GM19455 (cell line): ENCODE measurements at regions not wholly inside any gene's neighbourhood (a gene's known extent, or its start where the extent isn't known, plus 50 kb on each side); places are given as distances from the start of the nearest gene placed in this dataset.
"Not testable (repeated sequence)": the region's sequence is repeated elsewhere in the genome, so short reads cannot be mapped to it uniquely, and the experiment has no call there.

Experiments
- ATAC-seq: cut with Tn5 transposase; IDR thresholded peaks from one replicate; pipeline ENCODE4 v1.9.1; 2021; ENCODE audit not compliant: unreplicated experiment

DNA sequence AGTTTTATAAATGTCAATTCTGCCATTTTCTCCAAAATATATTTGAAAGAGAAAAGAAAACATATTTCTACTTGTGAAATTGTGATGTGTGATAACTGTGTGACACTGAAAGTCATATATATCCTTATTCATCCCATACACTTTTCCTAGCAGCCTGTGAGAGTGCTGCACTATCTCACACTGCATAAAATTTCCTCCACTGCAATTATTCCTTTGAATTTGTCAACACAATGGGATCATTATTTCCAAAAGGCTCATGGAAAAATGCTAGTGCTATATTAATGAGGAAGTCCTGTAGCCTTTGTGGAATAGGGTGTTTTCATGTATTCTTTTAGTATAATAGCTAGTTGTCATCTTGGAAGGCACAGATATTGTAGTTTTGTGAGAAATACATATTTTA lies 504.1 kb downstream of the RPL10L start:
- no peak for ATAC-seq

DNA sequence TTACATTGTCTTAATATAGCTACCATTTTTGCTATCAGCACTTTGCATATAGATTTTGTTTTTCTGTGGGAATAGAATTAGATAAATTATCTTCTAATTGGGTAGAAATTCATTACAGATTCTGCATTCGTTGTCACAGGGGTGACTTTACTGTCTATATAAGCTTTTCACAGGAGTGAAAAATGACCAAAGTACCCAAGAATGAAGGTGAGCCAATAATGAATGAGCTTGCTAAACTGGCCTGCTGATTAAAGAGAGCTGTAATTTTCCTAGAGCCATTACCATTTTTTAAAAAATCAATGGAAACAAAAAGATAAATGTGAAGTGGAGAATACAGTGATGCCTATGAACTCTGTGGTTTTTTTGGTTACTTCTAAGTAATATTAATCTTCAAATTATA lies 504.6 kb downstream of the RPL10L start:
- no peak for ATAC-seq

DNA sequence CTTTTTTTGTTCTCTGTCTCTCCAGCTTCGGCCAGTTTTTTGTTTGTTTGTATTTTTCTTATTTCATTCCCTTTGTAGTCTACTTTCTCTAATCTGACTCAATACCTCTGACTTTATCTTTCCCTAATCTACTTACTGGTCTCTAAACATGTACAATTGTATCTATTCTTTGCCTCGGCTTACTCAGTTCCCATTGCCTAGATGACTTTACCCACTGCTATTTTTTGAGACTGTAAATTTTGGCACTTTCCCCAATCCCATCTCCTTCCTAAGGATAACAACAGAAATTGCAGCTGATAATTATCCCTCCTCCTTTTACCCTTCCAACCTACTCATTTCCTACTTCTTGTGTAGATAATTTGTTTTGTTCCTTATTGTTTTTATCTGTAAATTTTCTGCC lies 511.1 kb downstream of the RPL10L start:
- no peak for ATAC-seq

DNA sequence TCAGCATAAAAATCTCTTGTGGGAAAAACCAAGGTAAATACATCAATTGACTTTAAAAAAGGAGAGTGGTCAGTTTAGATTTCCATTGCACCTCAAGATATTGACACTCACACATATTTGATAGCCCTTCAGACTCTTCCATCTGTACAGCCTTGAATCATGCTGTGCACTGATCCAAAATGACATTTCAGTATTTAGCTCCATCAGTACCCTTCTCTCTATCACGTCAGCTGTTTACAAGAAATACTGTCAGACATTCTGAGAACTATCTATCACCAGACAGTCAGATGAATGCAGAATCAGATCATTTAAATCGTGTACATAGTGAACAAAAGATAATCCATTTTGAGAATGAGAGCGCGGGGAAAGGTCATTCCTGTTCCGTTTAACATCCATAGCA lies 511.9 kb downstream of the RPL10L start:
- no peak for ATAC-seq

DNA sequence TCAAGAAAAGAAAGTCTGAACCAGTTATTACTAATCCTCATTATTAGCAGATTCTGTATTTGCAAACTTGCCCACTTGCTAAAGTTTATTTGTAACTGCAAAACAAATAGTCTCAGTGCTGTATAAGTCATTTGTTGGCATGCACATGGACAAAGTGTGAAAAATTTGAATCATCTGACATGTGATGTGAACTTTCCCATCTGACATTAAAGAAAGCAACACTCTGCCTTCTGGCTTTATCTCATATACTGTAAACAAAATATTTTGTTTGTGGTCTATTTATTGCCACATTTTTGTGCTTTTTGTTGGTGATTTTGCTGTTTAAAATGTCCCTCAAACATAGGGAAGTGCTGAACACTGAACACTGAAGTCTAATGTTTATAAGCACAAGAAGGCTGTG lies 513.8 kb downstream of the RPL10L start:
- no peak for ATAC-seq

DNA sequence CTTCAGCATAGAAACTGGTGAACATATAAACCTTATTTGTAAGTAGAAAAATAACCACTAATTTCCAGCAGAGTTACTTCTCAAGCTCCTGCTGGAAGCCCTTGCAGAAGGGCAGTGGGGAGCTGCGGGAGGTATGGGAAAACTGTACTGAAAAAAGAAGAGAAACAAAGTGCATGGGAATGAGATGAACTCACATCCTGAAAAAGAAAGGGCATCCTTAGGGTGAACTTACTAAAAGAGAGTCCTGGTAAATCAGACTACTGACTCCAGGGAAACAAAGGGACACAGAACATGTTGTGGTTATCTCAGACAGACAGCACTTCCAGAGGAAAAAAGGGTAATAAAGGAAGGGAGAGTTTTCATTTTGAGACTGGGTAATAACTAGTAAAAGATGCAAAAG lies 515.1 kb downstream of the RPL10L start:
- ATAC-seq = no peak

DNA sequence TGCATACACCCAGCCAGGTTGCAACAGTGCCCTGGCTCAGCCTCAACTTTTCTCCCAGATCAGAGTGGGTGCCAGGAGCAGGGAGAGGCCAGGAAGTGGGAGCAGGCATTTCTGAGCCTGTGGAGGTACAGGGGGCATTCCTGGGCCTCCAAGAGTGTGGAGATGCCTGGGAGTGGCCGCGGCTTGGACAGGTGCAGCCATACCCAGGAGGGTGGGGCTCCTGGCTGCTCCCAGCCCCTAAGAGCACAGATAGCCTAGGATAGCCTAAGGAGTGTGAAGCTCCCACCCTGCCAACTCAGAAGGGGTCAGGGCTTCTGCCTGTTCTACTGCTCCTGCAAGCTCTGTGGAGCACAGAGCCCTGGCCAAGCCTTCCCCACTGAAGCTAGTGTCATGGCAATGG lies 543.4 kb downstream of the RPL10L start:
- no peak for ATAC-seq

DNA sequence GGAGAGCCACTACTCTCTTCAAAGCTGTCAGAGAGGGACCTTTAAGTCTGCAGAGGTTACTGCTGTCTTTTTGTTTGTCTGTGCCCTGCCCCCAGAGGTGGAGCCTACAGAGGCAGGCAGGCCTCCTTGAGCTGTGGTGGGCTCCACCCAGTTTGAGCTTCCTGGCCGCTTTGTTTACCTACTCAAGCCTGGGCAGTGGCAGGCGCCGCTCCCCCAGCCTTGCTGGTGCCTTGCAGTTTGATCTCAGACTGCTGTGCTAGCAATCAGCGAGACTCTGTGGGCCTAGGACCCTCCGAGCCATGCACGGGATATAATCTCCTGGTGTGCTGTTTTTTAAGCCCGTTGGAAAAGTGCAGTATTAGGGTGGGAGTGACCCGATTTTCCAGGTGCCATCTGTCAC lies 550.7 kb downstream of the RPL10L start:
- not testable (repeated sequence) for ATAC-seq

DNA sequence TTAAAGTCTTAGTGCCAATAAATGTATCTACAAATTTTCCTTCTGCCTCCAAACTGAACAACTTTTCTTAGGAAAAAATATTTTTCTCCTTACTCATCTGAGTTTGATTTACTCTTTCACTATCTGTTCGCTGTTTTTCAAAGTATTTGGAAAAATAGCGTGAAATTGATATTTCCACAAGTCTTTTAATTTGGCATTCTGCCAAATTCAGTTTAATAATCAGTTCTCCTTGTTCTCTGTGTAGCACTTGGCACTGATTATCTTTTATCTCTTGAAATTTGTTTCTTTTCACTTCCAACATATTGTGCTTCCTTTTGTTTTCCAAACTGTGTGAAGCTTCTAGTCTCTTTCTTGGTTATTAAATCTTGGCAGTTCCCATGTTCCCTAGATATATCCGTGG lies 559.8 kb downstream of the RPL10L start:
- ATAC-seq = no peak

DNA sequence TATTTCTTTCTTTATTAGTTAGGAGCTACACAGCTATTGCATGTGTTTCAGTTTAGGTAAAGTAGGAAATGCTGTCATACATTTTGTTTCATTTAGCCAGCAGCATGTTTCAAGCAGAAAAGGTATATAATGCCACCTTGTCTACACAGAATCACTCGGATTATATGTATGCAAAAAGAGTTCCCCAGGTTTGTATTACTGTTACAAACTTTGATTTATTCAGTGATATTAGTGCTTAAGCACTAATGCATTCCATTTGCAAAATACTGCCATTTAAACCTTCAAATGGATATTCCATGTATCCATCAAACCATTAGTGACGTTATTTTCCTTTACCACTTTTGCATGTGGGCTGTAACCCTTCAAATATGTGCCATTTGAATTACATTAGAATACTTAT lies 564.0 kb downstream of the RPL10L start:
- ATAC-seq = no peak

DNA sequence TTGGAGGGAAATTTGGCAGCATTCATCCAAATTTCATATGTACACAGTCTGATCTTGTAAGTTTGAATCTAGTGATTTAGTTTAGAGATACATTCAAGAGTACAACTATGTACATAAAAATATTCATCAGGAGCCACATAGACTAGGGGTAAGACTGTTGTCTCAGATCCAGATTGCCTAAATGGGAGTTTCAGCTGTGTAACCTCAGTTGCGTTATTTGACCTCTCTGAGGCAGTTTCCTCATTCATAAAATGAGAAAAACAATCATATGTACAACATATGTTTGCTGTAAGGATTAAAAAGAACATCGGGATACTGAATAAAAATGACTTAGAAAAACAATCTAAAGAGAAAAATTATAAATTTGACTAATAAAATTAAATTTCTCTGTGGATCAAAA lies 577.5 kb downstream of the RPL10L start:
- no peak for ATAC-seq

DNA sequence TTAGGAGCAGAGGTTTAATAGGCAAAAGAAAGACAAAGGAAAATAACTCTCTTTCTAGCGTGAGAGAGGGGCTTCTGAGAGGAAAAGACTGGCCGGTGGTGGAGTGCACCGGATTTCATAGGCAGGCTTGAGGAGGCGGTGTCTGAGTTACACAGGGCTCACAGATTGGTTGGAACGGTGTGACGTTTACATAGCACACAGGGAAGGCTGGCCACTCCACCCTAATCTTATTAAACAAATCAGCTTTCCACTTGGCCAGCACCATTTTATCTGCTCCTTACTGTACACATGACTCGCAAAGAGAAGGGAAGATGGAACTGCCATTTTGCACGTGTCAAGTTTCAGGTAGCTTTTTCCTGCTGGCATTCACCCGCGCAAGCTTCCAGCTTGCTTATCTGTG lies 587.7 kb downstream of the RPL10L start:
- no peak for ATAC-seq

DNA sequence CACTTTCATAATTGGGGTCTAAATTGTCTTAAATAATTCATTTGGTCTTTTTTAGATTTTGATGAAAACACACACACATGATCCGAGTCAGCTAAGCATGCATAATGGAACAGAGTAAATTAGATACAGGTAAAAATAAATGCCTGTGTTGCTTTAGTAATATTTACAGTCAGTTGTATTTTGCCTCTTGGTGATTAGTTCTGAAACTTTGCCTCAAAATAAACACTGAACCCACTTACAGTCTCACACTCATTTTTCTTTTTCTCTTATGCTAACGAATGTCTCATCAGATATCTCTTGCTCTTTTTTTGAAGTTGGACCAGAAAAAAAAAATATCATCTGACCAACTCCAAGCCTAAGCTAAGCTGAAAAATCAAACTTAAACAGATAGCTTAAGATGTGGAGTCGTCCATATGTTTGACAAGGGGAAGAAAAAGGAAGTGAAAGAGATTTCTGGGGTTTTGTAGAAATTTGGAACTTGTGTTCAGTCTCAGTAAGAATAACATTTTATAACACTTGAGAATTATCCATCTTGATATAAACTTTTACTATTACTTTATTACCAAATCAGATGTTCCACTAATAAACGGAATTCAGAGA lies 592.5 kb downstream of the RPL10L start:
- no peak for ATAC-seq

DNA sequence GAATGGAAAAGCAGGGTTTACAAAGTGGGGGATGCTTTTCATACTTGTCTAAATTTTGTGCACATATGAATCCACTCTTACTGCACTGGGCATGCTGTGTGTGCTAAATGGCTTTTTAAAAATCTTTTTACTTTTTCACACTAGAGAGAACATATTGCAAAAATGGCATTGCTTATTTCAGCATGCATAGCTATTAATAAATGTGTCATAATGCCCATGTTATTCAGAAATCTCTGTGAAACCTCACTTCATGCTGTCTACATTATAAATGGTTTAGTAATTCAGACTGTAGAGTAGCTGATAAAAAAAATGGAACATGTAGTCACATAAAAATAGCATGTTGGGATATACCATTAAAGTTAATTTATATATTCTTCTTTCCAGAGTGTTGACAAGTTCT lies 593.8 kb downstream of the RPL10L start:
- ATAC-seq = no peak

DNA sequence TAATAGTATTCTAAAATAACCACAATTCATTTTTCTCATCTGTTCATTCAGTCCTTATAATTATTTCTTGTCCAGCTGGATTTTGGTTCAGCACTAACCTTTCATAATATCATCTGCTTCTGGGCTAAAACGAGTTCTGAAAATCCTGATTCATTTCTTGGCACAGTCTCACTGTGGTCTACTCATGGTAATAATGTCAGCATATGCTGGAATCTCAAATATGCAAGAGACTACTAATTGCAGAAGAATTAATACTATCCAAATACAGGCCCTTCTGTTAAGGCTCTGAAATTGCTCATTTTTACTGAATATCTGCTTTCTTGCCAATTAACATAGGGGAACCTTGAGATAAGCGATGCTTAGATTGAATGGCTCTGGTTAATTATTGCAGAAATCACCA lies 597.1 kb downstream of the RPL10L start:
- no peak for ATAC-seq

DNA sequence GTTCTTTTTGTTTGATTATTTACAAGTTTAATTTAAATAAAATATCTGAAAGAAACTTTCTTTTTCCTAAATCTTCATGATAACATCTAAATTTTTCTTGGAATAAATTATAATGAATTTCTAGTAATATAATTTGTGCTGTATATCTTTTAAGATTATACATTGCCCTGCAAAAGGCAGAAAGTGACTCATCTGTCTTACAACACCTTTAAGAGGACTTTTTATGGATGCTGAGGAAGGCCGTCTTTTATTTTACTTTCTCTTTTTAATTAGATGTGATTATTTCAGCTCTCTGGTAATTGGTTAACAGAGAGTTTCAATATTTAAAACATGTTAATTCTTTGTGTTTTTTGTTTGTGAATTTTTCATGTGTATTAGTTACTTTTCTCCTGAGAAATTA lies 598.4 kb downstream of the RPL10L start:
- no peak for ATAC-seq

DNA sequence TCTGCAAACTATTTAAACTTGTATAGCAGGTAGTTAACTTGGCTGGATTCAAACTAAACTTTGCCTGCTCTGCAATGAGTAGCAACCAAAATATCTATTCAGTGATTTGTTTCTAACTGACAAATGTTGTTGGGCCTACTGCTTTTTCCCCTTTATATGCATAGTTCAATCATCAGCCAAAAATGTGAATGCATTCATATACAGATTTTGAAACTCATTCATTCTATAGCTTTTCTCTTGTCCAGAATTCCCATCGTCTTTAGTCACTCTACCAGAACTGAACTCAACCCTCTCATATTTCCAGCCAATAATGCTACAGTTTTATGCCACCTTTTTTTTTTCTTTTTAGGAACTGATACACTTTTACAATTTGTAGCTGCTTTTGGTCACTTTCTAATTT lies 599.8 kb downstream of the RPL10L start:
- no peak for ATAC-seq

DNA sequence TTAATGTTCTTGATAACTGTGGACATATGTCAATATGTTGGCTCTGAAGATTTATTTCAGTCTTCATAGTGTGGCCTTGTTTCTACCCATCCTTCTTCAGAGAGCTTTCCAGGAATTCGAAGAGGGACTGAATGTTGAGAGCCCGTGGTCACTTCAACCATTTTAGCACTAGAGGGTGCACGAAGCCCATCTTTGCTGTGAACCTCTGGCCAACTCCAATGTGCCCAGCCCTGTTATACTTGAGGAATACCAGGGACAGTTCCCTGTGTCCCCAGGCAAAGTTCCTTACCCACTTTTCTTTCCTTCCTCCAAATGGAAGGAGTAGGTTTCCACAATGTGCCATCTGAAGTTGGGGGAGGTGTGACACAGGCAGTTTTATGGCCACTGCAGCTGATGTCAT lies 603.5 kb downstream of the RPL10L start:
- ATAC-seq = no peak

DNA sequence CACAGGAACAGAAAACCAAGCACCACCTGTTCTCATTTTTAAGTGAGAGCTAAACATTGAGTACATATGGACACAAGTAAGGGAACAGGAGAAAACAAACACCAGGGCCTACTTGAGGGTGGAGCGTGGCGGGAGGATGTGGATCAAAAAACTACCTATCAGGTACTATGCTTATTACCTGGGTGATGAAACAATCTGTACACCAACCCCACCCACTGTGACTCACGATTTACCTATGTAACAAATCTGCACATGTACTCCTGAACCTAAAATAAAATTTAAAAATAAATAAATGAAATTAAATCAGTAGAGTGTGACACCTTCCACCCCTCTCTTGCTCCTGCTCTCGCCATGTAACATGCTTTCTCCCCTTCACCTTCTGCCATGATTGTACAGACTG lies 615.5 kb downstream of the RPL10L start:
- no peak for ATAC-seq

DNA sequence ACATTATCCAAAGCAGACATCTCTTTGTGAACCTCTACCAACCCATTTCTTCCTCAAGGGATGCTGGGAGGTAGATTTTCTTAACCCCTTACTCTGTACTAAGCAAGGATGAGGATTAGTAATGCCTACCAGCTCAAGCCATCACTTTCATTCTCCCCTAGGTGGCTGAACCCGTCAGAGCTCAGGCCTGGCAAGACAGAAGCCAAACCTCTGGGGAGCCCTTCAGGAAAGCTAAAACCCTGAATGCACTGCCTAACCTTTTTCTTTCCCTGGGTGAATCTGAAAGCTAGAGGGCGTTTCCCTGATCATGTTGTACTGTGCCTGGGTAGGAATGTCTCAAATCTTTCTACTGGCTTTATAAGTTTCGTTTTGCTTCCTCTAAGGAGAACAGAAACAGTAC lies 617.3 kb downstream of the RPL10L start:
- no peak for ATAC-seq

DNA sequence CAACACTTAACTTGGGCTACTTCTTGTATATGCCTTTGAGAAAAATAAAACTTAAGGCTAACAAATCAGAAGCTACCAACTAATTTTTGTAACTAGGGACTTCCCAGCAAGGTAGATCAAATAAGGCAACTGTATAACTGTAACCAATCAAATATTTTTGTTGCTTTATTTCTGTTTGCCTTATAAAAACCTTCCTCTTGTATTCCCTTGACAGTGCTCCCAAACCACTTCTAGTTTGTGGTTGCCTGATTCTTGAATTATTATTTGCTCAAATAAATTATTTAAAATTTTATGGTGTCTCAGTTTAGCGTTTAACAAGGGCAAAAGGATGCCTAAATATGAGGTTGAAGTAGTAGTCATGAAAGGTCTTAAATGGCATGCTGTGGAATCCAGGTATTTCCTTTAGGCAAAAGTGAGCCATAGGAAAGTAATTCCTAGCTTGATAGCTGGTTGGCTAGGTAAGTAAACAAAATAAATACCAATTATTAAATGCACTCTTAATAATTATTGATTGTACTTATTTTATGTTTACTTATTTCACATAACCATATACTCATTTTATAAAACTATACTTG lies 632.6 kb downstream of the RPL10L start:
- ATAC-seq = no peak

DNA sequence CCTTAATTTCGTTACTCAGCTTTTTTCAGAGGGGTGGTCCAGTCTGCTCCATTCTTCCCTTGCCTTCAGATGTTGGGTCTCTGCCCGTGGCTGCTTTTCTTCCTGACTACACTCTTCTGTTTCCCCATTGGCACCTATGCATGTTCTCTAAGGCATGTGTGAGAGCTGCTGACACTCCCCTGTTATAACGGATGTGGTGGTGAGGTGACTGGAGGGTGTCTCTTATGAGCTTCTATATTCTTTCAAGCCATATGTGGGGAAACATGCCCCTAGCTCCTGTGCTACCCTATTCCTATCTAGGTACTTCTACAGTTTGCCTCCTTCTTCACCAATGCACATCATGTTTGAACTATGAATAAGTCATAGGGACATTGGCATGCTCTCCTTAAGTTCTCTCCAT lies 643.2 kb downstream of the RPL10L start:
- no peak for ATAC-seq

DNA sequence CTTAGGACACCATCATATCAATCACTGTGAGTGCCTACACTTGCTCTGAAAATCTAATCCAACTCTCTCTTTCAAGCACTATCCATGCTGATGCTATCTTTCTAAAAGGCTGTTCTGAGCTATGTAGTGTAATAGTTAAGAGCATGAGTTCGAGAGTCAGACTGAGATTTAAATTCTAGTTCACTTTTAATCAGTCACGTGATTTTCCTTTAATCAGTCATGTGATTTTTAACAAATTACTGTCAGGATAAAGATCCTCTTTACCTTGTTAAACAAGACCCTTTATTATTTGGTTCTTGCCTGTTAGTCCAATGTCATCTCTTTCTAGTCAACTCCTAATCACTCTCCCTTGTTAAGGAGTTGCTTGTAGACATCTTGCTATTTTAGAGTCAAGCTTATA lies 653.0 kb downstream of the RPL10L start:
- ATAC-seq = no peak
